SK-N-SH treated with all-trans-retinoic acid at 6 μM for 48 hours (cell line): ENCODE measurements at regions not wholly inside any gene's neighbourhood (a gene's known extent, or its start where the extent isn't known, plus 50 kb on each side); places are given as distances from the start of the nearest gene placed in this dataset.

ENCODE experiments used
- ARNTL ChIP-seq: fragments of 450-650 bp; formaldehyde crosslinking; IDR thresholded peaks from 2 replicates; pipeline ENCODE4 v1.5.0; 2020; ENCODE audit warnings: low read depth, mild to moderate bottlenecking, moderate library complexity, borderline replicate concordance
- CSDC2 ChIP-seq: fragments of 250-450 bp; sonication (Bioruptor Pico); IDR thresholded peaks from 2 replicates; pipeline ENCODE4 v1.5.0; 2020; ENCODE audit warnings: mild to moderate bottlenecking, moderate library complexity
- GLIS3 ChIP-seq: fragments of 250-450 bp; sonication (Bioruptor Pico); IDR thresholded peaks from 2 replicates; pipeline ENCODE4 v1.5.0; 2020; ENCODE audit warnings: mild to moderate bottlenecking, moderate library complexity
- OSR1 ChIP-seq: fragments of 250-450 bp; sonication (Bioruptor Pico); IDR thresholded peaks from 2 replicates; pipeline ENCODE4 v1.8.0; 2022; ENCODE audit warnings: moderate library complexity, mild to moderate bottlenecking, inconsistent platforms
- PPARA ChIP-seq: fragments of 250-450 bp; sonication (Bioruptor Pico); IDR thresholded peaks from 2 replicates; pipeline ENCODE4 v1.5.0; 2020; ENCODE audit warnings: mild to moderate bottlenecking, borderline replicate concordance
- RARB ChIP-seq: fragments of 250-450 bp; sonication (Bioruptor Pico); IDR thresholded peaks from 2 replicates; pipeline ENCODE4 v1.8.0; 2021; ENCODE audit warnings: mild to moderate bottlenecking, moderate library complexity
- TCF4 ChIP-seq: fragments of 250-450 bp; sonication (Bioruptor Pico); IDR thresholded peaks from 2 replicates; pipeline ENCODE4 v1.8.0; 2021; ENCODE audit warnings: mild to moderate bottlenecking, moderate library complexity, borderline replicate concordance
- ZFP30 ChIP-seq: fragments of 450-650 bp; formaldehyde crosslinking; IDR thresholded peaks from 2 replicates; pipeline ENCODE4 v1.5.0; 2022; ENCODE audit warnings: mild to moderate bottlenecking, moderate library complexity
- TF ChIP-seq, protein P1 (sequence below): fragments of 250-450 bp; sonication (Bioruptor Pico); IDR thresholded peaks from 2 replicates; pipeline ENCODE4 v1.5.1; 2021; ENCODE audit warnings: mild to moderate bottlenecking, moderate library complexity
- TF ChIP-seq, protein P2 (sequence below): fragments of 250-450 bp; sonication (Bioruptor Pico); IDR thresholded peaks from 2 replicates; pipeline ENCODE4 v1.8.0; 2020; ENCODE audit warnings: mild to moderate bottlenecking, moderate library complexity, borderline replicate concordance
- TF ChIP-seq, protein P3 (sequence below): fragments of 250-450 bp; sonication (Bioruptor Pico); IDR thresholded peaks from 2 replicates; pipeline ENCODE4 v1.8.0; 2021; ENCODE audit warnings: low read depth, mild to moderate bottlenecking, moderate library complexity, borderline replicate concordance

DNA sequence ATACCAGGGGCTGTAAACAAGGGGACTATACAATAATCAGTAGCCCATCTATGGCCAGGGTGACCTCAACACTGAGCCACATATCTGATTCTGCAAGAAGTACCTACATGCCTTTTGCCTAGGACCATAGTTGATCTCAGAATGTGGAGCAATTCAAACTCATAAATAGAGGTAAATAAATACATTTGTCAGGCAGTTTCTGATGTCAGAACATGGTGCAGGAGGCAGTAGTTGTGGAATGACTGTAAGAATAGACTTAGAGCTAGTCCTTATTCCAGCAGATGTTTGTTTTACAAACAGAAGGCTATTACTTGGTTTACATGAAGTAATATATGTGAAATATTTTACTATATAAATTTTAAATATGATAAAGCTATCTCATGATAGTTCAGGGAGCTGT lies 330.7 kb upstream of the DAB2 start:
- TF ChIP-seq, protein P1, sequence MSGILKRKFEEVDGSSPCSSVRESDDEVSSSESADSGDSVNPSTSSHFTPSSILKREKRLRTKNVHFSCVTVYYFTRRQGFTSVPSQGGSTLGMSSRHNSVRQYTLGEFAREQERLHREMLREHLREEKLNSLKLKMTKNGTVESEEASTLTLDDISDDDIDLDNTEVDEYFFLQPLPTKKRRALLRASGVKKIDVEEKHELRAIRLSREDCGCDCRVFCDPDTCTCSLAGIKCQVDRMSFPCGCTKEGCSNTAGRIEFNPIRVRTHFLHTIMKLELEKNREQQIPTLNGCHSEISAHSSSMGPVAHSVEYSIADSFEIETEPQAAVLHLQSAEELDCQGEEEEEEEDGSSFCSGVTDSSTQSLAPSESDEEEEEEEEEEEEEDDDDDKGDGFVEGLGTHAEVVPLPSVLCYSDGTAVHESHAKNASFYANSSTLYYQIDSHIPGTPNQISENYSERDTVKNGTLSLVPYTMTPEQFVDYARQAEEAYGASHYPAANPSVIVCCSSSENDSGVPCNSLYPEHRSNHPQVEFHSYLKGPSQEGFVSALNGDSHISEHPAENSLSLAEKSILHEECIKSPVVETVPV (CRISPR knock-in tag): no peak
- no peak for TF ChIP-seq OSR1 (CRISPR knock-in tag)
- TF ChIP-seq ARNTL (CRISPR knock-in tag): no peak
- TF ChIP-seq, protein P2, sequence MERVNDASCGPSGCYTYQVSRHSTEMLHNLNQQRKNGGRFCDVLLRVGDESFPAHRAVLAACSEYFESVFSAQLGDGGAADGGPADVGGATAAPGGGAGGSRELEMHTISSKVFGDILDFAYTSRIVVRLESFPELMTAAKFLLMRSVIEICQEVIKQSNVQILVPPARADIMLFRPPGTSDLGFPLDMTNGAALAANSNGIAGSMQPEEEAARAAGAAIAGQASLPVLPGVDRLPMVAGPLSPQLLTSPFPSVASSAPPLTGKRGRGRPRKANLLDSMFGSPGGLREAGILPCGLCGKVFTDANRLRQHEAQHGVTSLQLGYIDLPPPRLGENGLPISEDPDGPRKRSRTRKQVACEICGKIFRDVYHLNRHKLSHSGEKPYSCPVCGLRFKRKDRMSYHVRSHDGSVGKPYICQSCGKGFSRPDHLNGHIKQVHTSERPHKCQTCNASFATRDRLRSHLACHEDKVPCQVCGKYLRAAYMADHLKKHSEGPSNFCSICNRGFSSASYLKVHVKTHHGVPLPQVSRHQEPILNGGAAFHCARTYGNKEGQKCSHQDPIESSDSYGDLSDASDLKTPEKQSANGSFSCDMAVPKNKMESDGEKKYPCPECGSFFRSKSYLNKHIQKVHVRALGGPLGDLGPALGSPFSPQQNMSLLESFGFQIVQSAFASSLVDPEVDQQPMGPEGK (CRISPR knock-in tag): no peak
- no peak for TF ChIP-seq ZFP30
- no peak for TF ChIP-seq GLIS3 (CRISPR knock-in tag)
- no peak for TF ChIP-seq PPARA (CRISPR knock-in tag)
- no peak for TF ChIP-seq CSDC2 (CRISPR knock-in tag)
- no peak for TF ChIP-seq RARB
- TF ChIP-seq TCF4 (CRISPR knock-in tag): no peak
- TF ChIP-seq, protein P3, sequence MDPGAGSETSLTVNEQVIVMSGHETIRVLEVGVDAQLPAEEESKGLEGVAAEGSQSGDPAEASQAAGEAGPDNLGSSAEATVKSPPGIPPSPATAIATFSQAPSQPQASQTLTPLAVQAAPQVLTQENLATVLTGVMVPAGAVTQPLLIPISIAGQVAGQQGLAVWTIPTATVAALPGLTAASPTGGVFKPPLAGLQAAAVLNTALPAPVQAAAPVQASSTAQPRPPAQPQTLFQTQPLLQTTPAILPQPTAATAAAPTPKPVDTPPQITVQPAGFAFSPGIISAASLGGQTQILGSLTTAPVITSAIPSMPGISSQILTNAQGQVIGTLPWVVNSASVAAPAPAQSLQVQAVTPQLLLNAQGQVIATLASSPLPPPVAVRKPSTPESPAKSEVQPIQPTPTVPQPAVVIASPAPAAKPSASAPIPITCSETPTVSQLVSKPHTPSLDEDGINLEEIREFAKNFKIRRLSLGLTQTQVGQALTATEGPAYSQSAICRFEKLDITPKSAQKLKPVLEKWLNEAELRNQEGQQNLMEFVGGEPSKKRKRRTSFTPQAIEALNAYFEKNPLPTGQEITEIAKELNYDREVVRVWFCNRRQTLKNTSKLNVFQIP (CRISPR knock-in tag): no peak
